ENCODE measurements at regions not wholly inside any gene's neighbourhood (a gene's known extent, or its start where the extent isn't known, plus 50 kb on each side); places are given as distances from the start of the nearest gene placed in this dataset.

DNA sequence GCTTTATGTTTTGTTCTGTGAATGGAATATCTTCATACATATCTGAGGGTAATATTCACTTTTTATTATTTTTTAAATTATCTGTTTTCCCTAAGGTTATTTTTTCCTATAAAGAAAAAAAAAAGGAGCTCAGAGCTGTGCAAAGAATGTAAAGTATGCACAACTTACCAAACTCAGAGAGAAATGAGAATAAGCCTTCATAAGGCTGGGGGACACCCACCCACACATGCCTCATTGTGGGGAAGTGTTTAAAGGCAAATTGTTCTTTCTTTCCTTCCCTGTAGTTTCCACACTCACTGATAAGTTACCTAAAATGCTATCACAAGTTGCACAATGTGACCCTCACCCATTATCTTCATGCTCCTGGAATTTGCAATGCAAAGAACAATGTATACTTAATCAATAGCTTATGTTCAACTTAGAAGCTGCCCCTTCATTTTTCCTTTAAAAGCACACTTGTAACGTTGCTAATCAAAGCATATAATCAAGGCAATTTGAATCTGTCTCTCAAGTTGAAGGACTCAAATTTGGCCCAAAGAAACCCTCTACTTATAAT, 108.1 kb downstream of the GNAT3 start:
- no peak for DNase-seq

DNA sequence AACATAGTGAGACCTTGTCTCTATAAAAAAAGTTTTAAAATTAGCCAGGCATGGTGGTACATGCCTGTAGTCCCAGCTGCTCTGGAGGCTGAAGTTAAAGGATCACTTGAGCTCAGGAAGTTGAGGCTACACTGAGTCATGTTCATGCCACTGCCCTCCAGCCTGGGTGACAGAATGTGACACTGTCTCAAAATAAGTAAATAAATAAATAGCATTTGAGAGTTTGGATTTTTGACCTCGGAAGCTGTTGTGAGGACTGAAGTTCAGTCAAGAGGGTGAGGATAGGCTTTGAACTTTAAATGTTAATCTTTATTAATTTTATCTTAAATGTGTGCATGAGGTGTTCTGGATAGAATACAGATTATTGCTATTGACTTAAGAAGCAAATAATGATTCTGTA, 110.2 kb downstream of the GNAT3 start:
- DNase-seq: no peak

DNA sequence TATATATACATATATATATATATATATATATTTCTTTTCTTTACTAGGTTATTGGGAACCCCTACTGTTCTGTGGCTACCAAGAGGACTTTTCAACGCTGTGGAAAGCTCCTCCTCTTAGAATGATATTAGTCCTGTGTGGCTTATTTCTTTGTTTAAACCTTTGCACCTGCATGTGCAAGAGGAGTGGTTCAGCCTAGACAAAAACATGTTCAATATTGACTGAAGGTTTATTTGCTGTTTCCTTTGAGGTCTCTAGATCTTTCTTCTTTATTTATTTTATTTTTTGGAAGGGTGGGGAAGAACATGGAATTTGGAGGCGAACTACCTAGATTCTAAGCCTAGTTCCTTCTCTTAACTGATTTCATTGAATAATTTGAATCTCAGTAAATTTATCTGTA, 118.1 kb downstream of the GNAT3 start:
- DNase-seq: no peak

GRCh38 chr7:80392229-80393169, 119.4 kb downstream of the GNAT3 start:
- peak; percentile 9 to 20 for DNase-seq

- DNase-seq: no peak
Observed at GRCh38 chr7:80387634-80388193, 124.2 kb downstream of the GNAT3 start.

GRCh38 chr7:80386686-80387085, 125.2 kb downstream of the GNAT3 start:
- no peak for DNase-seq

DNA sequence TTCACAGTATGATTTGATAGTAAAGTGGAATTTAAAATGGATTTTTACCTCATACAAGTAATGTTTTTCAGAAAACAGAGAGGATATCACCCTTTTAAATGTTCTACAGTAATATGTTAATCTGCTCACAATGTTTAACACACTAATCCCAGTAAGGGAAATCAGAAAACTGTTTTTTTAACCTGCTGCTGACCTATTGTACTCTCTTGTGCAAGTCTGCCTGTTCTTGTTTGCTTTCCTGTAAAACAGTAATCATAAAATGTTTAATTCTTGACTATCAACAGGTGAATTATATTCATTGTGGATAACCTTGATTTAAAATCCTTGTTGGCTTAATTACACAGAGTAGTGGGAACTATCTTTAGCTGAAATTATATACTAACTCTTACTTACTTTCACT, 126.4 kb downstream of the GNAT3 start:
- DNase-seq: no peak

DNA sequence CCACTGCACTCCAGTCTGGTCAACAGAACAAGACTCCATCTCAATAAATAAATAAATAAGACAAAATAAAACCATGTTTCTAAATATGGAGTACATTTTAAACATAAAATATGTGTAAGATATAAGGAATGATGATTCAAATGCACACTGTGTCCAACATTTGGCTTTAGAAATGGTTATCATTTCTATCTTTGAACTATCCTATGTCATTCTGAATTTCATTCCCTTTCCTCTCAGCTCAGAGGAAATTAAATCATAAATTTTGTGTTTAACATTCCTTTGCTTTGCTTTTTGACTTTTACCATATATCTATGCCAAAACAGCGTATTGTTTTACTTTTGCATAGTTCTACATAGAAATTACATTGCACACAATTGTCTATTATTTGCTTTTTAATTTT, 130.9 kb downstream of the GNAT3 start:
- DNase-seq: no peak

DNA sequence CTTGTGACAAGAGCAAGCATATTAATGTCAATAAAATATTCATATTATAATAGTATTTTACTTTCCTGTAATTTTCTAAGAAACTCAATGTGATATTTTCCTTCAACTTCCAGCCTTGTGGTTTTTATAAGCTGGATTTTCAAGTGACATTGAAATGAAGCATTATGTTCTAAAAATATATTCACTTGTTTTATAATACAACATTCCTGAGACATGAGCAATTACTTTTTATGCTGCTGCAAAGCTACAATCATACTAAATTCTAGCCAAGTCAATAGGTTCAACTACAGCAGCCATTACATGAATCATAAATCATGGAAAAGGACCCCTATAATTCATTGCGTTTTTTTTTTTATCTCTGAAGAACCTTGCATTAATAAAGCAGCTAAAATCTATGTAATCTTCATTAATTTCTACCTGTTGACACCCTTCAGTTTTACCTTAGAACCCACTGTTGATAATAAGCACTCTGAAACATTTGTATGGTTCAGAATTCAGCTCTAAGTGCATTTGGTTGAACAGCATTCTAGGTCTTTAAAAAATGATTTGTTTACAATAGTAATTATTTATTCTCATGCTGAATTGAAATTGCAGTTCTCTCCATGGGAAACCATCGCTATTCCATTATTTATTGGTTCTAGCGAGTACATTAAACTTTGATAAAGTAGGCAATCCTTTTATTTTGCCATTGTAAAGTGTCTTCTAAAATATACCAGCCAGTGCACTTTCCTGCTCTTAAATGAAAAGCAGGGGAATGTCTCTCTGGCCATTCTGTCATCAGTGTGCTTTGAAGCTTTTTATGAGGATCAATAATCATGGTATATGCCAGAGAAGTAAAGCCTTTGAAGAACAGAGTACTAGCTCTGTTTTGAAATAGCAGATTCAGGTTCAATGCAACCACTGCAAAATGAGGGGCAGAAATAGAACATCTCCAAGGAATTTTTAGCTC, 132.6 kb downstream of the GNAT3 start:
- DNase-seq: no peak

DNA sequence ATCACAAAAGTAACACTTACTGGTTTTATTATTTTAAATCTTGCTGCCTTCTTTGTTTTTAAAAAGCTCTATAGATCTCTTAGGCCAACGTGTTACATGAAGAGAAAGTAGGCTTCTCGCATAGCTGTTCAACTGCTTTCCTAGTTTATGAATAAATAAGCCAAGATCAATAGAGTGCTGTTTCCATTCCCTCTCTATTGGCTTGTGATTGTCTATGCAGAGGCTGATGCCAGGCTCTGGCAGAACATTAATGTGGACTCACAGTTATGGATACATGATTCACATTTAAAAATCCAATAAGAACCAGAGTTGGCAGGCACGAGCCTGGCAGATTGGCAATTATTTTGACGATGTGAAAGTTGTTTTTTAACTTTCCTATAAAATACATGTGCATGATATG, 137.5 kb downstream of the GNAT3 start:
- DNase-seq: no peak

DNA sequence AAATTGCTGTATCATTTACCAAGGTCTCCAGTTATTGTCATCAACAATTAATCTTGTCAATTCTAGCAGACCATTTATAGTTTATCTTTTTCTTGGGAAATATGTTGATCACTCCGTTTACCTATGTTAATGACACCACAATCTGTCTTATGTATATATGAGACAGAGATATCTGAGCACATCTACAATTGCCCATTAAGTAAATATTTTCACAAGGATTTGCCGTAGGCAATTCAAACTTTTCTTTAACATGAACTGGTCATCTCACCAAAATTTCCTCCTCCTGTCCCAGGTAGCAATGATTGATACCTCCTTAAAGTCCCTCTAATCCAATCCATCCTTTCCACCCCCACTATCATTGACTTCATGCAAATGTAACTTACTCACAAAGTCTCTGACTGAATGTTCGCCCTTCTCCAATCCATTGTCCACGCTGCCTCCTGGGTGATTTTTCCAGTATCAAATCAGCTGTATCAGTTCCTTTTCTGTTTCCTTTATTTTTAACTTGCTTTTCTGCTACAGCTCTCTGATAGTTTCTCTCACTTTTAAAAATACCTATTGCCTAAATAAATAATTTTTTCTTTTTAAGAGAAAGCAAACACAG, 138.3 kb downstream of the GNAT3 start:
- DNase-seq: no peak

- DNase-seq: no peak
Observed at GRCh38 chr7:80372415-80372814, 139.4 kb downstream of the GNAT3 start.

GRCh38 chr7:80370587-80370986, 141.3 kb downstream of the GNAT3 start:
- DNase-seq: no peak

- DNase-seq: no peak
Observed at GRCh38 chr7:80369321-80369720, 142.5 kb downstream of the GNAT3 start.

- no peak for DNase-seq
Observed at GRCh38 chr7:80362677-80363076, 149.2 kb downstream of the GNAT3 start.

DNA sequence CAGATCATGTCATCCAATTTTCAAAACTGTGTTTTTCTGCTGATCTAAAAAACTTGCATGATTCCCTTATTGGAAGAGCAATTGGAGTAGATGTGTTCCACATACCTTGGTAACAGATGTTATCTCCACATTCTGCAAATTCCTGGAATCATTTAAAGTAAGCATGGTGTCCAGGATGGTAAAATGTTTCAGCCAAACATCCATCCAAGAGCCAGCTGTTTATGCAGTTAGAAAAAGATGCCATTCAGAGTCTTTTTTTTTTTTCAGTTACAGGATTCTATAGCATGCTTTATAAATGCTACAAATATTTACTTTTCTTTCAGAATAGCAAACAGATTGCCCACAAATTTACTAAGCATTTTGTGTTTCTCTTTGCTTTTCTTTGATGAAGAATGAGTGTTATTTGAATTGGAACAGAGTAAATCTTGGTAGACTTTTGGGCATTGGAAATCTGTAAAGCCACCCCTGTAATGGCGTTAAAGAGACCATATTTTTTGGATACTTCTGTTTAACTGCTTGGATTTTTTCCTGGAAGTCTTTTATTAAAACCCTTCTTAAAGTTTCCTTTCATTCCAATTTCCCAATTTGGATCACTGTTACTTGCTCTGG, 149.8 kb downstream of the GNAT3 start:
- no peak for DNase-seq

DNA sequence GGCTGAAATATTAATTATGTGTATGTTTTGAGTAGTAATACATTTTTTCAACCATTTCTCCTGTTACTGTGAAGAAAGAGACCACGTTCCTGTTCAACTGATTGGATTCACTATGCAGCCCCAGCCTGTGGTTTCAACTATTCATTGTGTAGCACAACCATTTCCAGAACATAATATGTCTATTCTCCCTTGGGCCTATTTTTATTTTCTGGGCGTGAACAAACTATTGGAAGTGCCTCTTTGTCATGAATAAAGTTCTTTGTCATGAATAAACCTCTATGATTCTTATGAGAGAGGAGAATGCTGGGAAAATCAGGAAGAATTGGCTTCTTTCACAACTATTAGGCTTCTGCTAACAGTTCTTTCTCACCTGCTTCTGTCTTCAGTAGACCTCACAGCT, 152.4 kb downstream of the GNAT3 start:
- no peak for DNase-seq

- no peak for DNase-seq
Observed at GRCh38 chr7:80359029-80359428, 152.8 kb downstream of the GNAT3 start.

GRCh38 chr7:80357530-80357929, 154.3 kb downstream of the GNAT3 start:
- no peak for DNase-seq

GRCh38 chr7:80350430-80350829, 161.4 kb downstream of the GNAT3 start:
- DNase-seq: no peak

- no peak for DNase-seq
Observed at GRCh38 chr7:80348223-80348622, 163.6 kb downstream of the GNAT3 start.

GRCh38 chr7:80347173-80347572, 164.7 kb downstream of the GNAT3 start:
- no peak for DNase-seq

All from AML-193 (cell line).